ENCODE measurements at regions not wholly inside any gene's neighbourhood (a gene's known extent, or its start where the extent isn't known, plus 50 kb on each side); places are given as distances from the start of the nearest gene placed in this dataset.

DNA sequence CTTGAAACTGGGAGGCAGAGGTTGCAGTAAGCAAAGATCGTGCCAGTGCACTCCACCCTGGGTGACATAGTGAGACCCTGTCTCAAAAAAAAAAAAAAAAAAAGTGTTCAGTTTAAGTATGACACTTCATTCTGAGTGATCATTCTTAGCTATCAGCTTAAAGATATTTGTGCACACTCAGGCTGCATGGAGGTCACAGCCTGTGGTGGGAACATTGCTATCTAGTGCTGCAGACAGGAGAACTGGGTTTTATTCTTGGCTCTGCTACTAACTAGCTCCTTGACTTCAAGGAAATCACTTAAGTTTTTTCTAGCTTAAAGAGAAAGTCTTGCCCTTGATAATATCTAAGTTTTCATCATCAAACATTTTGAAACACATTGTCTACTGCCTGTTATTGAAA is 391.3 kb upstream of the CDH7 start:
- TF ChIP-seq, protein P1, sequence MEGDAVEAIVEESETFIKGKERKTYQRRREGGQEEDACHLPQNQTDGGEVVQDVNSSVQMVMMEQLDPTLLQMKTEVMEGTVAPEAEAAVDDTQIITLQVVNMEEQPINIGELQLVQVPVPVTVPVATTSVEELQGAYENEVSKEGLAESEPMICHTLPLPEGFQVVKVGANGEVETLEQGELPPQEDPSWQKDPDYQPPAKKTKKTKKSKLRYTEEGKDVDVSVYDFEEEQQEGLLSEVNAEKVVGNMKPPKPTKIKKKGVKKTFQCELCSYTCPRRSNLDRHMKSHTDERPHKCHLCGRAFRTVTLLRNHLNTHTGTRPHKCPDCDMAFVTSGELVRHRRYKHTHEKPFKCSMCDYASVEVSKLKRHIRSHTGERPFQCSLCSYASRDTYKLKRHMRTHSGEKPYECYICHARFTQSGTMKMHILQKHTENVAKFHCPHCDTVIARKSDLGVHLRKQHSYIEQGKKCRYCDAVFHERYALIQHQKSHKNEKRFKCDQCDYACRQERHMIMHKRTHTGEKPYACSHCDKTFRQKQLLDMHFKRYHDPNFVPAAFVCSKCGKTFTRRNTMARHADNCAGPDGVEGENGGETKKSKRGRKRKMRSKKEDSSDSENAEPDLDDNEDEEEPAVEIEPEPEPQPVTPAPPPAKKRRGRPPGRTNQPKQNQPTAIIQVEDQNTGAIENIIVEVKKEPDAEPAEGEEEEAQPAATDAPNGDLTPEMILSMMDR (IDR thresholded peaks at IDR 0.05): no peak
- TF ChIP-seq ZFX (IDR thresholded peaks at IDR 0.05; ENCODE audit: borderline replicate concordance): no peak

Data from 22Rv1 (cell line).